Stimulated activated CD8-positive, alpha-beta memory T cell treated with anti-CD3 and anti-CD28 coated beads, Interleukin-7, amount 100 ng/mL, for 48 hours (primary cell): ENCODE measurements at regions not wholly inside any gene's neighbourhood (a gene's known extent, or its start where the extent isn't known, plus 50 kb on each side); places are given as distances from the start of the nearest gene placed in this dataset.
A peak's percentile ranks its signal among the peaks of the same experiment; 100 is the strongest.
"Not testable (repeated sequence)": the region's sequence is repeated elsewhere in the genome, so short reads cannot be mapped to it uniquely, and the experiment has no call there.

Source experiments
- DNase-seq, 2 donors: peaks; one replicate each; pipeline ENCODE4 v3.0.0-alpha.2; 2020; ENCODE audit warnings: low read depth in 1 of 2; ENCODE audit errors: extremely low read depth in 1 of 2

- no peak for DNase-seq
Observed at GRCh38 chrX:124234348-124234747, 98.1 kb upstream of the TEX13D start.

DNA sequence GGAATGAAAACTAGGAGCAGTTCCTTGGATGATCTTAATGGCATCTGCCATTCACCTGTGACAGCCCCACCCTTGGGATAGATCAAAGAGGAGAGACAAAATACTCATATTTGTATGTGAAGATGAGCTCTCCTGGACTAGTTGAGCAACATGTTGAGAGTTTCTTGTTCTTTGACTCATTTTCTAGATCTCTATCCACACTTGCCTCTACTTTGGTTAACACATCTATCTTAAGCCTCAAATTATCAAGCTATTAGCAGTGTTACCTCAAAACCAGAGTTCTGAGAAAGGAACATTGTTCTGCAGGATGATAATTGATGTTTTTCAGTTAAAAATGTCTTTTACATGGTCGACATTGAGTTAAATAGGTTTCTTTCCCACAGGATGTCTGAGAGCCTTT is 94.2 kb upstream of the TEX13D start:
- DNase-seq = no peak

- DNase-seq = no peak
Observed at GRCh38 chrX:124239324-124239723, 93.1 kb upstream of the TEX13D start.

DNA sequence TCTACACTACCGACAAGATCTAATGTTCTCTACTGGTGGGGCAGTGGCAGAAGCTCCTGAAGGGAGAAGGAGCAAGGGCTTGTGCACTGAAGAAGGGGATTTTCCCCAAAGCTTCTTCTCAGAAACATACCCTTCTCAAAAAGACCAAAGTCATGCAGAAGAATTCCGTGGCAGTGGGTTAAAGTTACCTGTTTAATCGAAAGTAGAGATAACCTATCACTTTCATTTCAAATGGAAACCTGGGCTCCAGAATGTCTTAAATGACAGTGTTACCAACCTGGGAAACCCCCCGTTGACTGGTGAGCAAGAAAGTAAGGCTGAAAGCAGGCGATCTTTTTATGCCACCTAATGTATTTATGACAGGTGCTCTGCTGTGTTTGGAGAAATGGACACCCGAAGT is 92.5 kb upstream of the TEX13D start:
- peak in 1 of 2 donors; percentile 43 for DNase-seq

DNA sequence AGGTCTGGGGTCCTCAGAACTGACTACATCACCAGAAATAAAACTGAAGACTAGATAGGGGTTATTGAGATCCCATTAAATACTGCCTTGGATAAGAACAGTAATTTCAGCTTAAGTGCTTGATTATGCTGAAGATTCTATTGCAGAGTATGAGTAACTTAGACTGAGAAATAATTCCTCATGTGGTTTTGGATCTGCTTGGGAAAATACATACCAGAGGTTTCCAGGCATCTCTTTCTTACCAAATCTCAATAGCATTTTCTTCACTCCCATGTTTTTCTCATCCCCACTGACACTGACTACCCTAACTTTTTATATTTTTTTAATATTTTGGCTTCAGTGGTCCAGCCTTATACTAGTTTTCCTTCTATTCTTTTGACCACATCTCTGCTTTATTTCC is 92.0 kb upstream of the TEX13D start:
- no peak for DNase-seq

- DNase-seq = no peak
Observed at GRCh38 chrX:124242131-124242530, 90.3 kb upstream of the TEX13D start.

- DNase-seq = no peak
Observed at GRCh38 chrX:124249345-124249744, 83.1 kb upstream of the TEX13D start.

- DNase-seq = no peak
Observed at GRCh38 chrX:124250835-124251437, 81.5 kb upstream of the TEX13D start.

DNA sequence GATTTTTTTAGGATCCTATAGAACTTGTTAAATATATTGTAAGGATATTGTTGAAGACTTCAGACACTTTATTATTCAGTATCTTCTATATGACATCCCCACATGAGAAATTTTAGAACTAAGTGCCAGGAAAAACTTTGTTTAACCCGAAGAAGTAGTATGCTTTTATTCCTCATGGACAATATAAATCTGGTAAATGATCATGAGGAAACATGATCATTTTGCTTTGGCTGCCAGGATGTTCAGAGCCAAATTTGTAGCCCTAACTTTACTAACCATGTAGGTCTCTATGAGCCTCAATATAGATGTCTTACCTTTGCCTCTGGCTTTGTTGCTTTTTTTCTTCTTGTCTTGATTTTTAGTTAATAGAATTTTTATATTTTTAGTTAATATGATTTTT is 77.8 kb upstream of the TEX13D start:
- DNase-seq = no peak

- no peak for DNase-seq
Observed at GRCh38 chrX:124256216-124256615, 76.2 kb upstream of the TEX13D start.

DNA sequence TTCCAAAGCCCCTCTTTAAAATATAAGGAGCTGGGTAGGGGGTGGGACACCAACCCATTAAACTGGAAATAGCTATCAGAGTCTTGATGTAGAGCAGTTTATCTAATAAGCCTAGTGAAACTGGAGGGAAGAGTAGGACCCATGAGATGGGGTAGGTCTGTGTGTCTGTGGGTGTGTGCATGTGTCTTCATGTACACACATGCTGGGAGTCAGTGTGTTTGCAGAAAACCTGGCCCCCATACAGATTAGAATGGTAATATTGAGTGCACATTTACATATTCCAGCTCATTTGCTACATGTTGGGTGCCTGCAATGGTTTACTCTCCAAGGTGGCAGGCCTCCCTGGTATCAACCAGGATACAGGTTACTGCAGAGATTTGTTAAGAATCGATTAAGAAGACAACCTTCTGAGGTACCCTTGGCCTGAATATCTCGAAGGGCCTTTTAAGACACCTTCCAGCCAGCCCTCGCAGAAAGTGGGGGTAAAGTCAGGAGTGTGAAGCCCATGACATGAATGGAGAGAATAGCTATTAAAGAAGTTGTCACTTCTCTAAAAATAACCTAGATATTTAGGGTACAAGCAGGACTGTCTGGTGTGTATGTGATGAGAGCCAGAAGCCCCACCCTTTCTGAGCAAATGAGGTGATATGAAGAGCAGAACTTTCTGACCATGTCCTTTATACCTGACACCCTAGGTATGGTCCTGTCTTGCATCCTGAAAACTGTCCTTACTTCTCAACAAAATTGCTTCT is 75.7 kb upstream of the TEX13D start:
- no peak for DNase-seq

DNA sequence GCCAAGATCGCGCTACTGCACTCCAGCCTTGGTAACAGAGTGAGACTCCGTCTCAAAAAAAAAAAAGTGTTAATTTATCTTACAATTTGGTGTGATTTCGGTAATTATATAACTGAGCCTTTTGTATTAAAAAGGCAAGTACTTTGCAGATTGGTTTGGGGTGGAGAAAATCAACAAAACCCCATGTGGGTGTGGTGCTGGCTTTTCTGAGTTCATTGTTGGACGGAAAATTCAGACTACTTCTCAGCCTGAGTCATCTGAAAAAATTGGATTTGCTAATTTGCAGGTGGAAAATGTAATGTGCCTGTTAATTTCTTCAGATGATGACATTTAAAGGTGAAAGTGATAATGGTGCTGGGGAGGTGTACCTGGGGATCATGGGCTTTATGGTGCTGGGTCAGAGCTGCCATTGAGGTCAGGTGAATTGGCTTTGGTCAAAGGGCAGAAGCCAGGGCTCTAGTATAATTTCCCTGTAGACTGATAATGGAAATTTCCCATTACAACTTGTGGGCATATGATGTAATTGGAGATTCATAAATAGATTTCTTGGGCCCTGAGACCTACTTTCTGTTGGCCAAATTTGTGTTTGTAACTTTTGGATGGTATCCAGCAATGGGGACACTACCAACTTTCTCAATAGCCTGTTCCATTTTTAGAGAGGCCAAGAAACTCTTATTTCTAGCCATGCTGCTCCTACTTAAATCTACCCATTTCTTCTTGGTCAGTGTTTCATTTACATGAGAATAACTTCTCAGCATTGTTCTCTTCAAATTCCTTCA is 74.3 kb upstream of the TEX13D start:
- no peak for DNase-seq

DNA sequence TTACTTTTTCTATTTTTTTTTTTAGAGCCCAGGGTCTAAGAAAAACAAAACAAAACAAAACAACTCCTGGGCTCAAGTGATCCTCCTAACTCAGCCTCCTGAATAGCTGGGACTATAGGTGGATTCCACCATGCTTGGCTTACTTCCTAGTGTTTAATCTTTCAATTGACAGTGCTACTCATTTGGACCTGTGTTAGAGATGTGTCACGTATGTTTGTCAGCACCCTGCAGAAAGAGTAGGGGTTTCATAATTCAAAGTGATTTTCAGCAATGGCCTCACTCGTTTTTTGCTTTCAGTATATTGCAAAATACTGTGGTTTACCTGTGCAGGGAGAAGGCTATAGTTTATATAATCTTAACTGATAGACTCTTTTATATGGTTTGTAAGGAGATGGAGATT is 71.6 kb upstream of the TEX13D start:
- DNase-seq = no peak

DNA sequence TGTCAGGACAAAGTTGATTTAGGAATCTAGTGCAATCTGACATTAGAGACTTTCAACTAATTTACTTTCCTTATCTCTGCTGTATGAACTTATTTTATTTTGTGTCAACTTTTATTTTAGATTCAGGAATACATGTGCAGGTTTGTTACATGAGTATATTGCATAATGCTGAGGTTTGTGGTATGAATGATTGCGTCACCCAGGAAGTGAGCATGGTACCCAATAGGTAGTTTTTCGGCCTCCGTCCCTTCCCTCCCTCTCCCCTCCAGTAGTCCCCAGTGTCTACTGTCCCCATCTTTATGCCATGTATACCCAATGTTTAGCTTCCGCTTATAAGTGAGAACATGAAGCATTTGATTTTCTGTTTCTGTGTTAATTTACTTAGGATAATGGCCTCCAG is 68.7 kb upstream of the TEX13D start:
- DNase-seq = no peak

- no peak for DNase-seq
Observed at GRCh38 chrX:124268099-124268498, 64.4 kb upstream of the TEX13D start.

DNA sequence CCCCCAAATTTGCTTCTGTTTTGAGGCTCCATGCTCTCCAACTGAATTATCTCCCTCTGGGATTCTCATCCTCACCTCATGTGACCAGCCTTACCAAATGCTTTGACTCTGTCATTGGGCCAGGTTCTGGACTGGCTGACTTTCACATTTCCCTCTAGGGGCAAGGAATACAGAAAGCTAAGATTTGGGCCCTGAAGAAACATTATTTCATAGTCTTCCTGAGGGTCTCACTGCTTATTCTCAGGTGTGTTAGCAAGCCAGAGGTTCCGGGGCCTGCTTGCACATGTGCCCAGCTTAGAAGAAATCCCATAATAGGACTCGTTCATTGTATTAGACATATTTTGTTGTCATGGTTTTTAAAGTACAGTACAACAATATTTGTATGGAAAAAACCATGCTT is 62.6 kb upstream of the TEX13D start:
- DNase-seq = no peak

DNA sequence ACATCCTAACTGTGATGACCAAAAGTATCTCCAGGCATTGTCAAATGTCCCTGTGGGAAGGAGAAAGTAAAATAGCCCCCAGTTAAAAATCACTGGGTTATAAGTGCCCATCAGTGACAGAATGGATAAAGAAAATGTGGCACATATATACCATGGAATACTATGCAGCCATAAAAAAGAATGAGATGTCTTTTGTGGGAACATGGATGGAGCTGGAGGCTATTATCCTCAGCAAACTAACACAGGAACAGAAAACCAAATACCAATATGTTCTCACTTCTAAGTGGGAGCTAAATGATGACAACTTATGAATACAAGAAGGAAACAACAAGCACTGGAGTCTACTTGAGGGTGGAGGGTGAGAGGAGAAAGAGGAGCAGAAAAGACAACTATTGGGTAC is 60.9 kb upstream of the TEX13D start:
- not testable (repeated sequence) for DNase-seq

- DNase-seq = no peak
Observed at GRCh38 chrX:124272370-124272982, 60.0 kb upstream of the TEX13D start.

- no peak for DNase-seq
Observed at GRCh38 chrX:124274438-124275181, 57.9 kb upstream of the TEX13D start.

GRCh38 chrX:124275182-124275894 is 57.1 kb upstream of the TEX13D start:
- no peak for DNase-seq
